GM23338 (cell line): ENCODE measurements at regions not wholly inside any gene's neighbourhood (a gene's known extent, or its start where the extent isn't known, plus 50 kb on each side); places are given as distances from the start of the nearest gene placed in this dataset.

Experiments
- ATAC-seq: fragments of 200-7000 bp; cut with Tn5 transposase; 3 replicates; pipeline ENCODE4 v1.9.1; 2020
- DNase-seq: peaks from one replicate; pipeline ENCODE4 v3.0.0-alpha.2; 2015; ENCODE audit warnings: low spot score
- H2AFZ ChIP-seq: fragments of 200-600 bp; sonication (generic); 2 replicates; pipeline ENCODE4 v1.8.0; 2016; ENCODE audit warnings: antibody characterized with exemption, mild to moderate bottlenecking, moderate library complexity
- H3F3A ChIP-seq: fragments of 200-600 bp; sonication (generic); replicated peaks from 2 replicates; pipeline ENCODE4 v1.8.0; 2017; ENCODE audit warnings: antibody characterized with exemption, mixed run types, low read depth
- H3K27ac ChIP-seq: fragments of 200-600 bp; sonication (generic); 2 replicates; pipeline ENCODE4 v1.6.1; 2016; ENCODE audit warnings: low read depth
- H3K27me3 ChIP-seq: fragments of 200-600 bp; sonication (generic); 2 replicates; pipeline ENCODE4 v1.8.0; 2016; ENCODE audit warnings: mild to moderate bottlenecking, mixed run types, moderate library complexity; ENCODE audit not compliant: insufficient read depth
- H3K36me3 ChIP-seq: fragments of 200-600 bp; sonication (generic); 2 replicates; pipeline ENCODE4 v1.8.0; 2016; ENCODE audit warnings: mild to moderate bottlenecking; ENCODE audit not compliant: insufficient read depth
- H3K4me1 ChIP-seq: fragments of 200-600 bp; sonication (generic); 2 replicates; pipeline ENCODE4 v1.8.0; 2016; ENCODE audit warnings: mild to moderate bottlenecking, moderate library complexity; ENCODE audit not compliant: insufficient read depth
- H3K4me2 ChIP-seq: fragments of 200-600 bp; sonication (generic); 2 replicates; pipeline ENCODE4 v1.7.1; 2017; ENCODE audit warnings: mixed run types
- H3K4me3 ChIP-seq: fragments of 200-600 bp; sonication (generic); 2 replicates; pipeline ENCODE4 v1.6.1; 2016; ENCODE audit warnings: mixed run types
- H3K79me2 ChIP-seq: fragments of 200-600 bp; sonication (generic); replicated peaks from 2 replicates; pipeline ENCODE4 v1.8.0; 2017; ENCODE audit warnings: mild to moderate bottlenecking; ENCODE audit not compliant: insufficient read depth
- H3K9me2 ChIP-seq: fragments of 200-600 bp; sonication (generic); 2 replicates; pipeline ENCODE4 v1.8.0; 2017; ENCODE audit not compliant: insufficient read depth
- H4K20me1 ChIP-seq: fragments of 200-600 bp; sonication (generic); replicated peaks from 2 replicates; pipeline ENCODE4 v1.8.0; 2017; ENCODE audit warnings: mild to moderate bottlenecking; ENCODE audit not compliant: insufficient read depth
- H3K27ac Mint-ChIP-seq: 2 replicates; pipeline ENCODE4 v1.8.0; 2020; ENCODE audit warnings: inconsistent platforms, mild to moderate bottlenecking, moderate library complexity, mixed read lengths
- H3K27me3 Mint-ChIP-seq: 3 replicates; pipeline ENCODE4 v1.8.0; 2022; ENCODE audit warnings: low read depth, mild to moderate bottlenecking, moderate library complexity, mixed read lengths, inconsistent platforms; ENCODE audit not compliant: insufficient read depth, poor library complexity
- H3K36me3 Mint-ChIP-seq: 3 replicates; pipeline ENCODE4 v1.8.0; 2021; ENCODE audit warnings: low read depth, mild to moderate bottlenecking, inconsistent platforms, moderate library complexity, mixed read lengths
- H3K4me1 Mint-ChIP-seq: 3 replicates; pipeline ENCODE4 v1.8.0; 2020; ENCODE audit warnings: mild to moderate bottlenecking, inconsistent platforms, mixed read lengths
- H3K4me3 Mint-ChIP-seq: 3 replicates; pipeline ENCODE4 v1.8.0; 2021; ENCODE audit warnings: moderate library complexity, mild to moderate bottlenecking, inconsistent platforms, mixed read lengths
- H3K9me3 Mint-ChIP-seq: 3 replicates; pipeline ENCODE4 v1.8.0; 2020; ENCODE audit warnings: moderate library complexity, mild to moderate bottlenecking, inconsistent platforms, mixed read lengths
- CREB1 ChIP-seq: fragments of 250-450 bp; sonication (Bioruptor Pico); IDR thresholded peaks from 2 replicates; pipeline ENCODE4 v1.5.0; 2020; ENCODE audit warnings: low read depth, mild to moderate bottlenecking, moderate library complexity
- ETS1 ChIP-seq: IDR thresholded peaks from 2 replicates; pipeline ENCODE4 v1.6.1; 2016; ENCODE audit warnings: antibody characterized with exemption
- EZH2 ChIP-seq: fragments of 200-600 bp; sonication (generic); IDR thresholded peaks from one replicate; pipeline ENCODE4 v1.8.0; 2017; ENCODE audit warnings: antibody characterized with exemption, mild to moderate bottlenecking, low read depth; ENCODE audit not compliant: unreplicated experiment
- EZH2phosphoT487 ChIP-seq: fragments of 200-600 bp; sonication (generic); IDR thresholded peaks from one replicate; pipeline ENCODE4 v1.8.1; 2018; ENCODE audit warnings: antibody characterized with exemption; ENCODE audit not compliant: unreplicated experiment
- JUNB ChIP-seq: IDR thresholded peaks from one replicate; pipeline ENCODE4 v1.6.1; 2016; ENCODE audit warnings: antibody characterized with exemption; ENCODE audit not compliant: unreplicated experiment
- NANOG ChIP-seq: IDR thresholded peaks from 2 replicates; pipeline ENCODE4 v1.6.1; 2016; ENCODE audit warnings: antibody characterized with exemption, borderline replicate concordance
- POLR2AphosphoS5 ChIP-seq: IDR thresholded peaks from 2 replicates; pipeline ENCODE4 v1.6.1; 2016; ENCODE audit warnings: antibody characterized with exemption, low read depth
- REST ChIP-seq: IDR thresholded peaks from one replicate; pipeline ENCODE4 v1.6.1; 2018; ENCODE audit warnings: antibody characterized with exemption; ENCODE audit not compliant: unreplicated experiment
- ZNF114 ChIP-seq: fragments of 250-450 bp; sonication (Bioruptor Pico); IDR thresholded peaks from 2 replicates; pipeline ENCODE4 v1.5.0; 2020; ENCODE audit warnings: mild to moderate bottlenecking, moderate library complexity
- ZNF331 ChIP-seq: fragments of 250-450 bp; sonication (Bioruptor Pico); IDR thresholded peaks from 2 replicates; pipeline ENCODE4 v1.5.0; 2020; ENCODE audit warnings: low read depth, mild to moderate bottlenecking, moderate library complexity
- ZNF462 ChIP-seq: fragments of 250-450 bp; sonication (Bioruptor Pico); IDR thresholded peaks from 2 replicates; pipeline ENCODE4 v1.5.0; 2020; ENCODE audit warnings: mild to moderate bottlenecking, moderate library complexity

- Mint-ChIP-seq H3K9me3 (peaks cover 8% of the 10 kb centered on the region), H3K27me3 (no peaks in the 10 kb centered on the region), H3K4me3 (no peak overlapping the region), H3K4me1 (no peaks in the 10 kb centered on the region), H3K27ac (no peak overlapping the region), H3K36me3 (peaks cover 27% of the 10 kb centered on the region; the same call in 2 of the 3 replicates)
- Histone ChIP-seq H3K27me3 (no peaks in the 10 kb centered on the region), H4K20me1 (no peaks in the 10 kb centered on the region), H3K4me2 (no peak overlapping the region), H3K27ac (no peak overlapping the region), H3F3A (no peaks in the 10 kb centered on the region), H3K4me1 (no peaks in the 10 kb centered on the region), H3K4me3 (no peak overlapping the region), H3K36me3 (no peaks in the 10 kb centered on the region), H2AFZ (no peak overlapping the region), H3K9me2 (no peaks in the 10 kb centered on the region), H3K79me2 (no peaks in the 10 kb centered on the region)
- DNase-seq (no peak), ATAC-seq (no peak)
- TF ChIP-seq JUNB (no peak), POLR2AphosphoS5 (no peak), EZH2 (no peak), REST (no peak), ETS1 (no peak), ZNF462 (CRISPR knock-in tag) (no peak), ZNF114 (CRISPR knock-in tag) (no peak), EZH2phosphoT487 (no peak), NANOG (no peak), CREB1 (CRISPR knock-in tag) (no peak), ZNF331 (CRISPR knock-in tag) (no peak)
Measured at GRCh38 chrX:80306007-80306406, 114.2 kb upstream of the TENT5D start.
